Calu3 (cell line): ENCODE measurements at regions not wholly inside any gene's neighbourhood (a gene's known extent, or its start where the extent isn't known, plus 50 kb on each side); places are given as distances from the start of the nearest gene placed in this dataset.

ENCODE experiments used
- BruUV-seq: library from RNA; stranded (reverse); fragments of 400-500 nt; replicated peaks from 2 replicates; lab custom pipeline; 2021; lab: Mats Ljungman, UMichigan
- CTCF ChIA-PET: fragments of 300-600 bp; sonication (Branson Sonifier 250); formaldehyde crosslinking; loops from one replicate; lab custom pipeline; 2022; ENCODE audit warnings: antibody characterized with exemption; lab: Charles Lee
- DNase-seq: peaks from one replicate; pipeline ENCODE4 v3.0.0; 2022
- H3K27ac Mint-ChIP-seq: one replicate; pipeline ENCODE4 v1.8.0; 2022; ENCODE audit warnings: mixed read lengths; ENCODE audit not compliant: unreplicated experiment
- H3K27me3 Mint-ChIP-seq: one replicate; pipeline ENCODE4 v1.8.0; 2022; ENCODE audit warnings: mixed read lengths; ENCODE audit not compliant: unreplicated experiment
- H3K36me3 Mint-ChIP-seq: one replicate; pipeline ENCODE4 v1.8.0; 2022; ENCODE audit warnings: mild to moderate bottlenecking, moderate library complexity, mixed read lengths; ENCODE audit not compliant: insufficient read depth, unreplicated experiment
- H3K4me1 Mint-ChIP-seq: one replicate; pipeline ENCODE4 v1.8.0; 2022; ENCODE audit warnings: mild to moderate bottlenecking, low read depth, mixed read lengths; ENCODE audit not compliant: unreplicated experiment
- H3K4me3 Mint-ChIP-seq: one replicate; pipeline ENCODE4 v1.8.0; 2022; ENCODE audit warnings: mild to moderate bottlenecking, low read depth, moderate library complexity, mixed read lengths; ENCODE audit not compliant: unreplicated experiment
- H3K9me3 Mint-ChIP-seq: one replicate; pipeline ENCODE4 v1.8.0; 2022; ENCODE audit warnings: low read depth, mixed read lengths; ENCODE audit not compliant: unreplicated experiment
- CTCF ChIP-seq: fragments of 200-600 bp; IDR thresholded peaks from one replicate; pipeline ENCODE4 v1.8.0; 2022; ENCODE audit warnings: antibody characterized with exemption; ENCODE audit not compliant: unreplicated experiment
- intact Hi-C: fragments of 100-400 bp; cut with micrococcal nuclease; formaldehyde crosslinking; loops from one replicate; pipeline ENCODE4 v1.10.0; 2022; ENCODE audit not compliant: unreplicated experiment

GRCh38 chr5:136679233-136679632, 313.9 kb upstream of the TRPC7 start:
- H3K36me3 Mint-ChIP-seq = no peaks in the 10 kb centered on the region
- H3K9me3 Mint-ChIP-seq = peaks cover 2% of the 10 kb centered on the region
- no peak overlapping the region for H3K27ac Mint-ChIP-seq
- no peak for DNase-seq
- peaks cover 21% of the 10 kb centered on the region for H3K27me3 Mint-ChIP-seq
- intact Hi-C loops = no loop called here
- CTCF ChIA-PET = no interaction called here
- no TSS peak for BruUV-seq
- no peak overlapping the region for H3K4me3 Mint-ChIP-seq
- H3K4me1 Mint-ChIP-seq = no peaks in the 10 kb centered on the region
- no peak for TF ChIP-seq CTCF

- BruUV-seq = no TSS peak
- intact Hi-C loops = no loop called here
- Mint-ChIP-seq H3K27me3 (peaks cover 36% of the 10 kb centered on the region), H3K4me3 (no peak overlapping the region), H3K4me1 (no peaks in the 10 kb centered on the region), H3K9me3 (no peaks in the 10 kb centered on the region), H3K27ac (no peak overlapping the region), H3K36me3 (no peaks in the 10 kb centered on the region)
- no peak for DNase-seq
- TF ChIP-seq CTCF = no peak
- CTCF ChIA-PET = no interaction called here
Measured at GRCh38 chr5:136677217-136677616, 311.9 kb upstream of the TRPC7 start.

DNA sequence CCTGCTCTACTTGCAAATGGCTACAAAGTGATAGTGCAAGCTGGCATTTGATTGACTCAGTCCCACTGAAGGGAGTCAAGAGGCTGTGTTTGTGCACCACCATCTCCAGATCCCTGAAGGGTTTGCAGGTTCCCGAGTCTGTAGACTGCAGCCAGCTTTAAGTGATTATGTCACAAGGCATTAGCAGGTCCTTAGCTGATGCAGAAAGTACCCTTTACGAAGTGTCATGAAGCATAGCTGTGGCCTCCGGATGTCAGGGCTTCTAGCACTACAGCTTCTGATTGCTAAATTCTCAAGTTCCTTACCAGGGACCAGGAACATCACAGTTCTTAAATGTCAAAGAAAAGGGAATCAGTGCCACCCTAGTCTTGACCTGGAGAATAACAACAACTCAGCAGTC, 311.3 kb upstream of the TRPC7 start:
- no peak overlapping the region for H3K27ac Mint-ChIP-seq
- no peaks in the 10 kb centered on the region for H3K36me3 Mint-ChIP-seq
- intact Hi-C loops = no loop called here
- TF ChIP-seq CTCF = no peak
- no peaks in the 10 kb centered on the region for H3K9me3 Mint-ChIP-seq
- peaks cover 36% of the 10 kb centered on the region for H3K27me3 Mint-ChIP-seq
- no peaks in the 10 kb centered on the region for H3K4me1 Mint-ChIP-seq
- DNase-seq = no peak
- H3K4me3 Mint-ChIP-seq = no peak overlapping the region
- no TSS peak for BruUV-seq
- CTCF ChIA-PET = no interaction called here

GRCh38 chr5:136675769-136676168, 310.4 kb upstream of the TRPC7 start:
- peaks cover 36% of the 10 kb centered on the region for H3K27me3 Mint-ChIP-seq
- no peak overlapping the region for H3K4me3 Mint-ChIP-seq
- CTCF ChIA-PET = no interaction called here
- DNase-seq = no peak
- H3K9me3 Mint-ChIP-seq = no peaks in the 10 kb centered on the region
- no TSS peak for BruUV-seq
- no peak overlapping the region for H3K27ac Mint-ChIP-seq
- TF ChIP-seq CTCF = no peak
- H3K4me1 Mint-ChIP-seq = no peaks in the 10 kb centered on the region
- intact Hi-C loops = no loop called here
- H3K36me3 Mint-ChIP-seq = no peaks in the 10 kb centered on the region
